Esophagus muscularis mucosa (tissue), 4 donors: ENCODE measurements at regions not wholly inside any gene's neighbourhood (a gene's known extent, or its start where the extent isn't known, plus 50 kb on each side); places are given as distances from the start of the nearest gene placed in this dataset.

Experiments
- DNase-seq: peaks from one replicate; pipeline ENCODE4 v3.0.0-alpha.2; 2017; ENCODE audit errors: extremely low spot score
- H3K27ac ChIP-seq, 4 donors: fragments of 200-600 bp; sonication (generic); replicated peaks in 1 of 4; 1 replicate in 3 of 4; 2 replicates in 1 of 4; pipeline ENCODE4 v1.5.1; 2016 to 2019; ENCODE audit warnings: mild to moderate bottlenecking in 1 of 4
- H3K27me3 ChIP-seq, 4 donors: fragments of 200-600 bp; sonication (generic); one replicate each; pipeline versions ENCODE4 v1.5.1 to v1.6.0; 2016 to 2019
- H3K36me3 ChIP-seq, 4 donors: fragments of 200-600 bp; sonication (generic); one replicate each; pipeline ENCODE4 v1.5.1; 2016 to 2019
- H3K4me1 ChIP-seq, 4 donors: fragments of 200-600 bp; sonication (generic); one replicate each; pipeline ENCODE4 v1.5.1; 2016 to 2019
- H3K4me3 ChIP-seq, 4 donors: fragments of 200-600 bp; sonication (generic); 1 replicate in 2 of 4; 2 replicates in 2 of 4; pipeline ENCODE4 v1.5.1; 2016 to 2019; ENCODE audit warnings: mild to moderate bottlenecking in 4 of 4, moderate library complexity in 1 of 4
- H3K9me3 ChIP-seq, 4 donors: fragments of 200-600 bp; sonication (generic); 1 replicate in 3 of 4; 2 replicates in 1 of 4; pipeline ENCODE4 v1.5.1; 2016 to 2019
- EP300 ChIP-seq: sonication (generic); formaldehyde crosslinking; IDR thresholded peaks from one replicate; pipeline ENCODE4 v1.6.1; 2017; ENCODE audit warnings: antibody characterized with exemption
- POLR2A ChIP-seq: fragments of 450-650 bp; IDR thresholded peaks from one replicate; pipeline ENCODE4 v1.6.1; 2017; ENCODE audit warnings: antibody characterized with exemption, moderate library complexity, mild to moderate bottlenecking, low read depth
- POLR2AphosphoS5 ChIP-seq, 2 donors: sonication (generic); formaldehyde crosslinking; IDR thresholded peaks; one replicate each; pipeline ENCODE4 v1.6.1; 2017; ENCODE audit warnings: antibody characterized with exemption in 2 of 2
- WGBS: methylation state at CpG from one replicate; pipeline ENCODE4 v1.1.5; 2018; 5-methylcytosine and 5-hydroxymethylcytosine counted together
- intact Hi-C: fragments of 100-400 bp; cut with DNase I; formaldehyde crosslinking; loops from one replicate; pipeline ENCODE4 v1.15.1; 2023
- TF ChIP-seq, protein P1 (sequence below), 3 experiments: fragments of 200-600 bp in 2 of 3; fragments of 450-650 bp in 1 of 3; sonication (generic) in 2 of 3; IDR thresholded peaks; one replicate each; pipeline ENCODE4 v1.5.1; 2017 to 2019; ENCODE audit warnings: antibody characterized with exemption in 3 of 3, mild to moderate bottlenecking in 2 of 3, moderate library complexity in 1 of 3

DNA sequence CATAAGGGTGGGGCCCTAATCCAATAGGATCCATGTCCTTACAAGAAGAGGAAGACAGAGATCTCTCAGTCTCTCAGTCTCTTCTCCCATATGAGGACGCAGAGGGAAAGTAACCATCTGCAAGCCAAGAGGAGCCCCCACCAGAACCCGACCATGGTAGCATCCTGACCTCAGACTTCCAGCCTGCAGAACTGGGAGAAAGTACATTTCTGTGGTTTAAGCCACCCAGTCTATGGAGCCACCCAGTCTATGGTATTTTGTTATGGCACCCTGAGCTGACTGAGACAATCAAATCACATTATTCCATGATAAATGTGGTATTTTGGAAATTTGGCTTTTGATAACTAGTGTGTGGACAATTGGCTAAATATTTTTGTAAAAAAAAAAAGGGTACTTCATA lies 101.5 kb upstream of the TMC3 start:
- no peaks in the 10 kb centered on the region for H3K36me3 ChIP-seq
- TF ChIP-seq, protein P1, sequence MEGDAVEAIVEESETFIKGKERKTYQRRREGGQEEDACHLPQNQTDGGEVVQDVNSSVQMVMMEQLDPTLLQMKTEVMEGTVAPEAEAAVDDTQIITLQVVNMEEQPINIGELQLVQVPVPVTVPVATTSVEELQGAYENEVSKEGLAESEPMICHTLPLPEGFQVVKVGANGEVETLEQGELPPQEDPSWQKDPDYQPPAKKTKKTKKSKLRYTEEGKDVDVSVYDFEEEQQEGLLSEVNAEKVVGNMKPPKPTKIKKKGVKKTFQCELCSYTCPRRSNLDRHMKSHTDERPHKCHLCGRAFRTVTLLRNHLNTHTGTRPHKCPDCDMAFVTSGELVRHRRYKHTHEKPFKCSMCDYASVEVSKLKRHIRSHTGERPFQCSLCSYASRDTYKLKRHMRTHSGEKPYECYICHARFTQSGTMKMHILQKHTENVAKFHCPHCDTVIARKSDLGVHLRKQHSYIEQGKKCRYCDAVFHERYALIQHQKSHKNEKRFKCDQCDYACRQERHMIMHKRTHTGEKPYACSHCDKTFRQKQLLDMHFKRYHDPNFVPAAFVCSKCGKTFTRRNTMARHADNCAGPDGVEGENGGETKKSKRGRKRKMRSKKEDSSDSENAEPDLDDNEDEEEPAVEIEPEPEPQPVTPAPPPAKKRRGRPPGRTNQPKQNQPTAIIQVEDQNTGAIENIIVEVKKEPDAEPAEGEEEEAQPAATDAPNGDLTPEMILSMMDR (IDR thresholded peaks at IDR 0.05), result no peak
- no peak for TF ChIP-seq POLR2A
- intact Hi-C loops, result no loop called here
- DNase-seq, result no peak
- H3K27me3 ChIP-seq, result peaks cover 0 to 4% (median 0%) of the 10 kb centered on the region in 4 donors
- peaks cover 0 to 1% (median 0%) of the 10 kb centered on the region in 4 donors for H3K4me1 ChIP-seq
- H3K4me3 ChIP-seq, result no peak overlapping the region
- H3K27ac ChIP-seq, result no peak overlapping the region
- no peaks in the 10 kb centered on the region for H3K9me3 ChIP-seq
- 100% methylated on average over 2 of the region's 2 CpGs for WGBS

DNA sequence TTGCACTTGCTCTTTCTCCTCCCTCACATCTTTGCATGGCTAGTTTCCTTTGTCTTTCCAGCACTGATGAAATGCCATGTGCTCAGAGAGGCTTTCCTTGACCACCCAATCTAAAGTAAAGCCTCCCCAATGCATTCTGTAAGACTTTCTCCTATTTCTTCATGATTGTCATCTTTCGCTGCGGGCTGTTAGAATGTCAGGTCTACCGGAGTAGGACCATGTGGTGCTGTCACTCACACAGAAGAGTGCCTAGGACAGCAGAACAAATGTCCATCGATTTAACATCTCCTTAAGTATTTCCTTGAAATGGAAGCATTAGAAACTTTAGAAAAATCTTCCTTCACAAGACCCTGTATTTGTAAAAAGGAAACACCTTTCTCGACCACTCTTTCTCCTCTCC lies 99.9 kb upstream of the TMC3 start:
- intact Hi-C loops, result no loop called here
- no peaks in the 10 kb centered on the region for H3K9me3 ChIP-seq
- 95% methylated on average over 5 of the region's 5 CpGs for WGBS
- no peak overlapping the region for H3K27ac ChIP-seq
- TF ChIP-seq EP300 (no peak), POLR2A (no peak), POLR2AphosphoS5 (IDR thresholded peaks at IDR 0.05) (no peak)
- TF ChIP-seq, protein P1 (IDR thresholded peaks at IDR 0.05), result no peak
- H3K27me3 ChIP-seq, result peaks cover 0 to 4% (median 0%) of the 10 kb centered on the region in 4 donors
- no peaks in the 10 kb centered on the region for H3K36me3 ChIP-seq
- H3K4me1 ChIP-seq, result no peaks in the 10 kb centered on the region
- H3K4me3 ChIP-seq, result no peak overlapping the region
- no peak for DNase-seq

DNA sequence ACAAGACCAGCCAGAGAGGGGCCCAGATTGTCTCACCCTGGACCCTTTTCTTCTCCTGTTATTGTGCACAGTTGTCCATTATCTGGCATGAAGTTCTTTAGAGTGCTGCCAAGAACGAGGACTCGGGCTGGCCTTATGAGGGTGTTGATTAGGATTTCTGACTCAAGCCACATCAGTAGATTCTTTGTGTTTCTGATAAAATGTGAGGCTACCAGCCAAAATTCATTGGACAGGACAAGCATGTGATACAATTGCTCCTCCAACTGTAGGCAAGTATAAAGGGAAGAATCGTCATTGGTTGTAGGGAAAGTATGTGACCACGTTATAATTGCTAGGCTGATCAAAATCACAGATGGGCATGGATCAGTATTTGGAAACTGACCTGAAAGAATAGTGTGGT lies 99.2 kb upstream of the TMC3 start:
- WGBS, result 90% methylated on average over 4 of the region's 4 CpGs
- no peak overlapping the region for H3K4me3 ChIP-seq
- H3K9me3 ChIP-seq, result no peaks in the 10 kb centered on the region
- H3K27me3 ChIP-seq, result peaks cover 0 to 4% (median 0%) of the 10 kb centered on the region in 4 donors
- H3K4me1 ChIP-seq, result no peaks in the 10 kb centered on the region
- no peak overlapping the region for H3K27ac ChIP-seq
- no peak for TF ChIP-seq EP300
- no peak for TF ChIP-seq POLR2A
- TF ChIP-seq POLR2AphosphoS5 (IDR thresholded peaks at IDR 0.05), result no peak
- TF ChIP-seq, protein P1 (IDR thresholded peaks at IDR 0.05), result no peak
- DNase-seq, result no peak
- no peaks in the 10 kb centered on the region for H3K36me3 ChIP-seq
- intact Hi-C loops, result no loop called here

DNA sequence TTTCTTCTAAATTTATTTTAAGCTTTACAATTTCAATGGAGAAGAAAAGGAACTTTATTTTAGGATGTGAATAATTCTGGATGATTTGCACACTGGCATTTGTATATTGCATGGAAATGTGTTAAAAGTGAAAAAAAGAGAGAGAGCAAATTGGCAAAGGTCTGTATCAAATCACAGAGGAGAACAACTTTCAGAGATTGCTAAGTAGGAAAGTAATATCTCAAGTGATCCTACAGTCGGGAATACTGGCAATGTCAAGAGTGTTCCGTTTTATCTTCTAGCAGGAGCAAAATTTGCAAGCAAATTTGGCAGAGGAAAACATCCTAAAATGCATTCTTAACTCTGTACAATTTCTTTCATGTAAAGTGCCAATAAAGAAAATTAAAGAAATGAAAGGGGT lies 97.1 kb upstream of the TMC3 start:
- no peak for TF ChIP-seq POLR2A
- no peak for TF ChIP-seq EP300
- TF ChIP-seq, protein P1 (IDR thresholded peaks at IDR 0.05), result no peak
- TF ChIP-seq POLR2AphosphoS5 (IDR thresholded peaks at IDR 0.05), result no peak
- no peaks in the 10 kb centered on the region for H3K4me1 ChIP-seq
- peaks cover 0 to 8% (median 0%) of the 10 kb centered on the region in 4 donors for H3K27me3 ChIP-seq
- H3K36me3 ChIP-seq, result no peaks in the 10 kb centered on the region
- intact Hi-C loops, result no loop called here
- H3K9me3 ChIP-seq, result no peaks in the 10 kb centered on the region
- H3K4me3 ChIP-seq, result no peak overlapping the region
- 68% methylated on average over 2 of the region's 2 CpGs for WGBS
- no peak for DNase-seq
- H3K27ac ChIP-seq, result no peak overlapping the region

DNA sequence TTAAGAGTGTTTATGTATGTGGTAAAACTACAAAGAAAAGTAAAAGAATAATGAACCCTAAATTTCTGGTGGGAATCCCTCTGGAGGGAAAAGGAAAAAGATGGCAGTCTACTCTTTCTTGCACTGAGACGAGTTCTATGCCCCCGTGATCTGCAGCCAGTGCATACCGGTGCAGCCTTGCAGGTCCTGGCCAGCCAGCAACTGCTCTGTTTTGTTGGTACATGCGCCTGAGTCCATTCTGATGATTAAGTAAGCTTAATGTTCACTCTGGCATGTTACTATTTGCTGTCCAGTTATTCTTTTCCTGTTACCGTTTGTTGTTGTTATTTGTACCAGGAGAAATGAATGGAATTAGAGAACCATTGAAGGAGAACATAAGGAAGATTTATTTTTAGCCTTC lies 95.1 kb upstream of the TMC3 start:
- no peak for DNase-seq
- 75% methylated on average over 5 of the region's 5 CpGs for WGBS
- Histone ChIP-seq H3K36me3 (no peaks in the 10 kb centered on the region), H3K4me1 (no peaks in the 10 kb centered on the region), H3K27me3 (peaks cover 0 to 9% (median 0%) of the 10 kb centered on the region in 4 donors), H3K27ac (no peak overlapping the region), H3K4me3 (no peak overlapping the region), H3K9me3 (peaks cover 0 to 8% (median 6%) of the 10 kb centered on the region in 4 donors)
- TF ChIP-seq, protein P1 (IDR thresholded peaks at IDR 0.05), result no peak
- intact Hi-C loops, result no loop called here
